ENCODE measurements at regions not wholly inside any gene's neighbourhood (a gene's known extent, or its start where the extent isn't known, plus 50 kb on each side); places are given as distances from the start of the nearest gene placed in this dataset.

DNA sequence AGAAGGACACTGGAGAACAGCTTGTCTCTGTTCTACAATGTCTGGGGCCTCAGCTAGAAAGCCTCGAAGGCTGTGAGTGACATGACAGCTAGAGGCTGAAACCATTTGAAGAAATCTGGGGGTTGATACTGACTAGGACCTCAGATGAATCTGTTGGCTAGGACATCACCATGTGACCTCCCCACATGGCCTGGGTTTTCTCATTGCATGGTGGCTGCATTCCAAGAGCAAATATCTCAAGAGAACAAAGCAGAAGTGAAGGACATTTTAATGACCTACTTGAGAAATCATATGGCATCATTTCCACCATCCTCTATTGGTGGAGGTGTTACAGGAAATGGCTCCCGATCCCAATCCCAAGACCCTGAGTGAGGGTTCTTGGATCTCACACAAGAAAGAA is 450.6 kb upstream of the AUTS2 start:
- TF ChIP-seq, protein P1, sequence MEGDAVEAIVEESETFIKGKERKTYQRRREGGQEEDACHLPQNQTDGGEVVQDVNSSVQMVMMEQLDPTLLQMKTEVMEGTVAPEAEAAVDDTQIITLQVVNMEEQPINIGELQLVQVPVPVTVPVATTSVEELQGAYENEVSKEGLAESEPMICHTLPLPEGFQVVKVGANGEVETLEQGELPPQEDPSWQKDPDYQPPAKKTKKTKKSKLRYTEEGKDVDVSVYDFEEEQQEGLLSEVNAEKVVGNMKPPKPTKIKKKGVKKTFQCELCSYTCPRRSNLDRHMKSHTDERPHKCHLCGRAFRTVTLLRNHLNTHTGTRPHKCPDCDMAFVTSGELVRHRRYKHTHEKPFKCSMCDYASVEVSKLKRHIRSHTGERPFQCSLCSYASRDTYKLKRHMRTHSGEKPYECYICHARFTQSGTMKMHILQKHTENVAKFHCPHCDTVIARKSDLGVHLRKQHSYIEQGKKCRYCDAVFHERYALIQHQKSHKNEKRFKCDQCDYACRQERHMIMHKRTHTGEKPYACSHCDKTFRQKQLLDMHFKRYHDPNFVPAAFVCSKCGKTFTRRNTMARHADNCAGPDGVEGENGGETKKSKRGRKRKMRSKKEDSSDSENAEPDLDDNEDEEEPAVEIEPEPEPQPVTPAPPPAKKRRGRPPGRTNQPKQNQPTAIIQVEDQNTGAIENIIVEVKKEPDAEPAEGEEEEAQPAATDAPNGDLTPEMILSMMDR (conservative IDR thresholded peaks at IDR 0.05; ENCODE audit: low read depth, low read length) = no peak
- no peak for TF ChIP-seq NFE2L2 (IDR thresholded peaks at IDR 0.05; ENCODE audit: low read depth, low read length)
- no peak for TF ChIP-seq SMC3 (IDR thresholded peaks at IDR 0.05; ENCODE audit: low read depth, low read length)

Data from IMR-90 (cell line).